GM23338 (cell line): ENCODE measurements at regions not wholly inside any gene's neighbourhood (a gene's known extent, or its start where the extent isn't known, plus 50 kb on each side); places are given as distances from the start of the nearest gene placed in this dataset.
A peak's percentile ranks its signal among the peaks of the same experiment; 100 is the strongest.

Source experiments
- ATAC-seq: fragments of 200-7000 bp; cut with Tn5 transposase; 3 replicates; pipeline ENCODE4 v1.9.1; 2020
- DNase-seq: peaks from one replicate; pipeline ENCODE4 v3.0.0-alpha.2; 2015; ENCODE audit warnings: low spot score
- H2AFZ ChIP-seq: fragments of 200-600 bp; sonication (generic); 2 replicates; pipeline ENCODE4 v1.8.0; 2016; ENCODE audit warnings: antibody characterized with exemption, mild to moderate bottlenecking, moderate library complexity
- H3F3A ChIP-seq: fragments of 200-600 bp; sonication (generic); replicated peaks from 2 replicates; pipeline ENCODE4 v1.8.0; 2017; ENCODE audit warnings: antibody characterized with exemption, mixed run types, low read depth
- H3K27ac ChIP-seq: fragments of 200-600 bp; sonication (generic); 2 replicates; pipeline ENCODE4 v1.6.1; 2016; ENCODE audit warnings: low read depth
- H3K27me3 ChIP-seq: fragments of 200-600 bp; sonication (generic); 2 replicates; pipeline ENCODE4 v1.8.0; 2016; ENCODE audit warnings: mild to moderate bottlenecking, mixed run types, moderate library complexity; ENCODE audit not compliant: insufficient read depth
- H3K36me3 ChIP-seq: fragments of 200-600 bp; sonication (generic); 2 replicates; pipeline ENCODE4 v1.8.0; 2016; ENCODE audit warnings: mild to moderate bottlenecking; ENCODE audit not compliant: insufficient read depth
- H3K4me1 ChIP-seq: fragments of 200-600 bp; sonication (generic); 2 replicates; pipeline ENCODE4 v1.8.0; 2016; ENCODE audit warnings: mild to moderate bottlenecking, moderate library complexity; ENCODE audit not compliant: insufficient read depth
- H3K4me2 ChIP-seq: fragments of 200-600 bp; sonication (generic); 2 replicates; pipeline ENCODE4 v1.7.1; 2017; ENCODE audit warnings: mixed run types
- H3K4me3 ChIP-seq: fragments of 200-600 bp; sonication (generic); 2 replicates; pipeline ENCODE4 v1.6.1; 2016; ENCODE audit warnings: mixed run types
- H3K79me2 ChIP-seq: fragments of 200-600 bp; sonication (generic); replicated peaks from 2 replicates; pipeline ENCODE4 v1.8.0; 2017; ENCODE audit warnings: mild to moderate bottlenecking; ENCODE audit not compliant: insufficient read depth
- H3K9me2 ChIP-seq: fragments of 200-600 bp; sonication (generic); 2 replicates; pipeline ENCODE4 v1.8.0; 2017; ENCODE audit not compliant: insufficient read depth
- H4K20me1 ChIP-seq: fragments of 200-600 bp; sonication (generic); replicated peaks from 2 replicates; pipeline ENCODE4 v1.8.0; 2017; ENCODE audit warnings: mild to moderate bottlenecking; ENCODE audit not compliant: insufficient read depth
- H3K27ac Mint-ChIP-seq: 2 replicates; pipeline ENCODE4 v1.8.0; 2020; ENCODE audit warnings: inconsistent platforms, mild to moderate bottlenecking, moderate library complexity, mixed read lengths
- H3K27me3 Mint-ChIP-seq: 3 replicates; pipeline ENCODE4 v1.8.0; 2022; ENCODE audit warnings: low read depth, mild to moderate bottlenecking, moderate library complexity, mixed read lengths, inconsistent platforms; ENCODE audit not compliant: insufficient read depth, poor library complexity
- H3K36me3 Mint-ChIP-seq: 3 replicates; pipeline ENCODE4 v1.8.0; 2021; ENCODE audit warnings: low read depth, mild to moderate bottlenecking, inconsistent platforms, moderate library complexity, mixed read lengths
- H3K4me1 Mint-ChIP-seq: 3 replicates; pipeline ENCODE4 v1.8.0; 2020; ENCODE audit warnings: mild to moderate bottlenecking, inconsistent platforms, mixed read lengths
- H3K4me3 Mint-ChIP-seq: 3 replicates; pipeline ENCODE4 v1.8.0; 2021; ENCODE audit warnings: moderate library complexity, mild to moderate bottlenecking, inconsistent platforms, mixed read lengths
- H3K9me3 Mint-ChIP-seq: 3 replicates; pipeline ENCODE4 v1.8.0; 2020; ENCODE audit warnings: moderate library complexity, mild to moderate bottlenecking, inconsistent platforms, mixed read lengths
- CREB1 ChIP-seq: fragments of 250-450 bp; sonication (Bioruptor Pico); IDR thresholded peaks from 2 replicates; pipeline ENCODE4 v1.5.0; 2020; ENCODE audit warnings: low read depth, mild to moderate bottlenecking, moderate library complexity
- EZH2 ChIP-seq: fragments of 200-600 bp; sonication (generic); IDR thresholded peaks from one replicate; pipeline ENCODE4 v1.8.0; 2017; ENCODE audit warnings: antibody characterized with exemption, mild to moderate bottlenecking, low read depth; ENCODE audit not compliant: unreplicated experiment
- JUNB ChIP-seq: IDR thresholded peaks from one replicate; pipeline ENCODE4 v1.6.1; 2016; ENCODE audit warnings: antibody characterized with exemption; ENCODE audit not compliant: unreplicated experiment
- NANOG ChIP-seq: IDR thresholded peaks from 2 replicates; pipeline ENCODE4 v1.6.1; 2016; ENCODE audit warnings: antibody characterized with exemption, borderline replicate concordance
- POLR2AphosphoS5 ChIP-seq: IDR thresholded peaks from 2 replicates; pipeline ENCODE4 v1.6.1; 2016; ENCODE audit warnings: antibody characterized with exemption, low read depth
- STAT1 ChIP-seq: IDR thresholded peaks from one replicate; pipeline ENCODE4 v1.6.1; 2016; ENCODE audit warnings: antibody characterized with exemption; ENCODE audit not compliant: unreplicated experiment
- ZNF114 ChIP-seq: fragments of 250-450 bp; sonication (Bioruptor Pico); IDR thresholded peaks from 2 replicates; pipeline ENCODE4 v1.5.0; 2020; ENCODE audit warnings: mild to moderate bottlenecking, moderate library complexity
- ZNF331 ChIP-seq: fragments of 250-450 bp; sonication (Bioruptor Pico); IDR thresholded peaks from 2 replicates; pipeline ENCODE4 v1.5.0; 2020; ENCODE audit warnings: low read depth, mild to moderate bottlenecking, moderate library complexity
- TF ChIP-seq, protein P1 (sequence below), 2 experiments: fragments of 200-600 bp in 1 of 2; sonication (generic) in 1 of 2; conservative IDR thresholded peaks; 2 replicates each; pipeline versions ENCODE4 v1.5.1 to v1.6.1; 2016 to 2017; ENCODE audit warnings: antibody characterized with exemption in 2 of 2, low read depth in 2 of 2, mild to moderate bottlenecking in 2 of 2, moderate library complexity in 1 of 2
- TF ChIP-seq, protein P2 (sequence below): IDR thresholded peaks from 2 replicates; pipeline ENCODE4 v1.6.1; 2016; ENCODE audit warnings: antibody characterized with exemption
- TF ChIP-seq, protein P3 (sequence below): fragments of 250-450 bp; sonication (Bioruptor Pico); IDR thresholded peaks from 2 replicates; pipeline ENCODE4 v1.5.0; 2020; ENCODE audit warnings: mild to moderate bottlenecking, moderate library complexity

DNA sequence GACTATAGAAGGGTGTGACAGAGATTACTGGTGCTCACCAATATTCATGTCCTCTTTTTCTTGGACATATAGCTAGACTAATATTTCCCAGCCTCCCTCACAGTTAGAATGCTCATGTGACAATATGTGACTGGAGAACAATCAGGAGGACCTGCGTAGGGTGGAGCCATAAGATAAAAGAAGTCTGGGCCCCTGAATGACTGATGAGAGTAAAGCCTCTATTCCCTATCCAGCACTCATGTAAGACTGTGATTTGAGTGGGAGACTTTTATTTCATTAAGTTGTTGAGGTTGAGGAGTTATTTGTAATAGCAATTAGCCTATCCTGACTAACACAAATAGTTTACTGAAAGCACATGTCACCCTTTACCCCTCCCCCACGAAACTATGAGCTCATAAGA, 1247.1 kb upstream of the TENM4 start (continued):
- TF ChIP-seq, protein P1, sequence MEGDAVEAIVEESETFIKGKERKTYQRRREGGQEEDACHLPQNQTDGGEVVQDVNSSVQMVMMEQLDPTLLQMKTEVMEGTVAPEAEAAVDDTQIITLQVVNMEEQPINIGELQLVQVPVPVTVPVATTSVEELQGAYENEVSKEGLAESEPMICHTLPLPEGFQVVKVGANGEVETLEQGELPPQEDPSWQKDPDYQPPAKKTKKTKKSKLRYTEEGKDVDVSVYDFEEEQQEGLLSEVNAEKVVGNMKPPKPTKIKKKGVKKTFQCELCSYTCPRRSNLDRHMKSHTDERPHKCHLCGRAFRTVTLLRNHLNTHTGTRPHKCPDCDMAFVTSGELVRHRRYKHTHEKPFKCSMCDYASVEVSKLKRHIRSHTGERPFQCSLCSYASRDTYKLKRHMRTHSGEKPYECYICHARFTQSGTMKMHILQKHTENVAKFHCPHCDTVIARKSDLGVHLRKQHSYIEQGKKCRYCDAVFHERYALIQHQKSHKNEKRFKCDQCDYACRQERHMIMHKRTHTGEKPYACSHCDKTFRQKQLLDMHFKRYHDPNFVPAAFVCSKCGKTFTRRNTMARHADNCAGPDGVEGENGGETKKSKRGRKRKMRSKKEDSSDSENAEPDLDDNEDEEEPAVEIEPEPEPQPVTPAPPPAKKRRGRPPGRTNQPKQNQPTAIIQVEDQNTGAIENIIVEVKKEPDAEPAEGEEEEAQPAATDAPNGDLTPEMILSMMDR (conservative IDR thresholded peaks at IDR 0.05; ENCODE audit: low read depth in 2 of 2) = no peak
- TF ChIP-seq POLR2AphosphoS5 (no peak), NANOG (no peak), JUNB (no peak), CREB1 (no peak)
- TF ChIP-seq, protein P2, sequence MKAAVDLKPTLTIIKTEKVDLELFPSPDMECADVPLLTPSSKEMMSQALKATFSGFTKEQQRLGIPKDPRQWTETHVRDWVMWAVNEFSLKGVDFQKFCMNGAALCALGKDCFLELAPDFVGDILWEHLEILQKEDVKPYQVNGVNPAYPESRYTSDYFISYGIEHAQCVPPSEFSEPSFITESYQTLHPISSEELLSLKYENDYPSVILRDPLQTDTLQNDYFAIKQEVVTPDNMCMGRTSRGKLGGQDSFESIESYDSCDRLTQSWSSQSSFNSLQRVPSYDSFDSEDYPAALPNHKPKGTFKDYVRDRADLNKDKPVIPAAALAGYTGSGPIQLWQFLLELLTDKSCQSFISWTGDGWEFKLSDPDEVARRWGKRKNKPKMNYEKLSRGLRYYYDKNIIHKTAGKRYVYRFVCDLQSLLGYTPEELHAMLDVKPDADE = no peak

DNA sequence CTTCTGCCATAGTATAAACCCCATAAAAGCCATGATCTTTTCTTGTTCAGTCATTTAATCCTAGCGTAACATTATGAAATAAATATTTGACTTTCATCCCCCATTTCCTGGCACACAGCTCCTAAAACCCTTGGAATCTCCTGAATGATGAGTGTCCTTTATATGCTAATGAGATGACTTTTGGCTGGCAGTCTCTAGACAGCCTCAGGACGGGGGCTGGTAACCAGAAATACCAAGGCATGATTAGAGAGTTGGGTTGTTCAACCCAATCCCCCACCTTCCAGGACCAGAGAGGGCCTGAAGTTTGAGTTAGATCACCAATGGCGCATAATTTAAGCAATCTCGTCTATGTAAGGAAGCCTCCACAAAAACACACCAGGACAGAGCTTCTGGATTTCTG, 1246.1 kb upstream of the TENM4 start:
- H3F3A ChIP-seq = no peaks in the 10 kb centered on the region
- no peaks in the 10 kb centered on the region for H3K79me2 ChIP-seq
- no peaks in the 10 kb centered on the region for H3K36me3 ChIP-seq
- no peak overlapping the region for H3K27ac ChIP-seq
- H3K36me3 Mint-ChIP-seq = no peaks in the 10 kb centered on the region
- no peaks in the 10 kb centered on the region for H3K4me1 ChIP-seq
- H3K27me3 Mint-ChIP-seq = no peaks in the 10 kb centered on the region
- 0 out of 2 replicates have a peak, but pooled peaks cover 6% of the 10 kb centered on the region for H3K9me2 ChIP-seq
- H3K27me3 ChIP-seq = no peaks in the 10 kb centered on the region
- 0 out of 2 replicates have a peak overlapping the region, but pooled peaks have one; percentile 12 for H3K4me2 ChIP-seq
- ATAC-seq (no peak), DNase-seq (no peak)
- no peak overlapping the region for H3K4me3 Mint-ChIP-seq
- TF ChIP-seq STAT1 (no peak), EZH2 (no peak), NANOG (no peak), ZNF331 (CRISPR knock-in tag) (no peak), POLR2AphosphoS5 (no peak), JUNB (no peak)
- peaks cover 8% of the 10 kb centered on the region; the same call in 2 of the 3 replicates for H3K4me1 Mint-ChIP-seq
- H3K27ac Mint-ChIP-seq = no peak overlapping the region
- H3K4me3 ChIP-seq = no peak overlapping the region
- no peak overlapping the region for H2AFZ ChIP-seq
- no peaks in the 10 kb centered on the region for H4K20me1 ChIP-seq
- H3K9me3 Mint-ChIP-seq = no peaks in the 10 kb centered on the region

DNA sequence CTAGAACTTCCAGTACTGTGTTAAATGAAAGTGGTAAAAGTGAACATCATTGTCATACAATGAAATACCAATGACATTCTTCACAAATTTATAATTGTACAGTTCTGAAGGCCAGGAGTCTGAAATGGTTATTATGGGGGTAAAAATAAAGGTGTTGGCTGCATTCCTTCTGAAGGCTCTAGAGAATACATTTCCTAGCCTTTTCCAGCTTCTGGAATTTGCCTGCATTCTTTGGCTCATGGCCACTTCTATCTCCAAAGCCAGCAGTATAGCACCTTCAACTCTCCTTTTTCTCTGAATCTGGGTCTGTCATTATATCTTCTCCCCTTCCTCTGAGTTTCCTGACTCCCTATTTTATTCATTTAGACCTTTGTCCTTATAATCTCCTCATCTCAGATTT, 1232.7 kb upstream of the TENM4 start:
- Mint-ChIP-seq H3K4me1 (no peaks in the 10 kb centered on the region), H3K9me3 (peaks cover 2% of the 10 kb centered on the region; the same call in 2 of the 3 replicates), H3K27ac (no peak overlapping the region), H3K27me3 (peaks cover 1% of the 10 kb centered on the region), H3K36me3 (peaks cover 2% of the 10 kb centered on the region; the same call in 1 of the 3 replicates), H3K4me3 (no peak overlapping the region)
- H3K4me3 ChIP-seq = no peak overlapping the region
- H3F3A ChIP-seq = no peaks in the 10 kb centered on the region
- H3K4me1 ChIP-seq = no peaks in the 10 kb centered on the region
- ATAC-seq = no peak
- H3K27ac ChIP-seq = no peak overlapping the region
- H3K27me3 ChIP-seq = no peaks in the 10 kb centered on the region
- no peak for DNase-seq
- no peaks in the 10 kb centered on the region for H3K9me2 ChIP-seq
- no peak overlapping the region for H3K4me2 ChIP-seq
- no peaks in the 10 kb centered on the region for H4K20me1 ChIP-seq
- no peaks in the 10 kb centered on the region for H3K79me2 ChIP-seq
- H2AFZ ChIP-seq = no peak overlapping the region
- H3K36me3 ChIP-seq = no peaks in the 10 kb centered on the region
- TF ChIP-seq STAT1 = no peak
- TF ChIP-seq NANOG = no peak
- no peak for TF ChIP-seq ZNF331 (CRISPR knock-in tag)
- TF ChIP-seq EZH2 = no peak
- TF ChIP-seq, protein P3, sequence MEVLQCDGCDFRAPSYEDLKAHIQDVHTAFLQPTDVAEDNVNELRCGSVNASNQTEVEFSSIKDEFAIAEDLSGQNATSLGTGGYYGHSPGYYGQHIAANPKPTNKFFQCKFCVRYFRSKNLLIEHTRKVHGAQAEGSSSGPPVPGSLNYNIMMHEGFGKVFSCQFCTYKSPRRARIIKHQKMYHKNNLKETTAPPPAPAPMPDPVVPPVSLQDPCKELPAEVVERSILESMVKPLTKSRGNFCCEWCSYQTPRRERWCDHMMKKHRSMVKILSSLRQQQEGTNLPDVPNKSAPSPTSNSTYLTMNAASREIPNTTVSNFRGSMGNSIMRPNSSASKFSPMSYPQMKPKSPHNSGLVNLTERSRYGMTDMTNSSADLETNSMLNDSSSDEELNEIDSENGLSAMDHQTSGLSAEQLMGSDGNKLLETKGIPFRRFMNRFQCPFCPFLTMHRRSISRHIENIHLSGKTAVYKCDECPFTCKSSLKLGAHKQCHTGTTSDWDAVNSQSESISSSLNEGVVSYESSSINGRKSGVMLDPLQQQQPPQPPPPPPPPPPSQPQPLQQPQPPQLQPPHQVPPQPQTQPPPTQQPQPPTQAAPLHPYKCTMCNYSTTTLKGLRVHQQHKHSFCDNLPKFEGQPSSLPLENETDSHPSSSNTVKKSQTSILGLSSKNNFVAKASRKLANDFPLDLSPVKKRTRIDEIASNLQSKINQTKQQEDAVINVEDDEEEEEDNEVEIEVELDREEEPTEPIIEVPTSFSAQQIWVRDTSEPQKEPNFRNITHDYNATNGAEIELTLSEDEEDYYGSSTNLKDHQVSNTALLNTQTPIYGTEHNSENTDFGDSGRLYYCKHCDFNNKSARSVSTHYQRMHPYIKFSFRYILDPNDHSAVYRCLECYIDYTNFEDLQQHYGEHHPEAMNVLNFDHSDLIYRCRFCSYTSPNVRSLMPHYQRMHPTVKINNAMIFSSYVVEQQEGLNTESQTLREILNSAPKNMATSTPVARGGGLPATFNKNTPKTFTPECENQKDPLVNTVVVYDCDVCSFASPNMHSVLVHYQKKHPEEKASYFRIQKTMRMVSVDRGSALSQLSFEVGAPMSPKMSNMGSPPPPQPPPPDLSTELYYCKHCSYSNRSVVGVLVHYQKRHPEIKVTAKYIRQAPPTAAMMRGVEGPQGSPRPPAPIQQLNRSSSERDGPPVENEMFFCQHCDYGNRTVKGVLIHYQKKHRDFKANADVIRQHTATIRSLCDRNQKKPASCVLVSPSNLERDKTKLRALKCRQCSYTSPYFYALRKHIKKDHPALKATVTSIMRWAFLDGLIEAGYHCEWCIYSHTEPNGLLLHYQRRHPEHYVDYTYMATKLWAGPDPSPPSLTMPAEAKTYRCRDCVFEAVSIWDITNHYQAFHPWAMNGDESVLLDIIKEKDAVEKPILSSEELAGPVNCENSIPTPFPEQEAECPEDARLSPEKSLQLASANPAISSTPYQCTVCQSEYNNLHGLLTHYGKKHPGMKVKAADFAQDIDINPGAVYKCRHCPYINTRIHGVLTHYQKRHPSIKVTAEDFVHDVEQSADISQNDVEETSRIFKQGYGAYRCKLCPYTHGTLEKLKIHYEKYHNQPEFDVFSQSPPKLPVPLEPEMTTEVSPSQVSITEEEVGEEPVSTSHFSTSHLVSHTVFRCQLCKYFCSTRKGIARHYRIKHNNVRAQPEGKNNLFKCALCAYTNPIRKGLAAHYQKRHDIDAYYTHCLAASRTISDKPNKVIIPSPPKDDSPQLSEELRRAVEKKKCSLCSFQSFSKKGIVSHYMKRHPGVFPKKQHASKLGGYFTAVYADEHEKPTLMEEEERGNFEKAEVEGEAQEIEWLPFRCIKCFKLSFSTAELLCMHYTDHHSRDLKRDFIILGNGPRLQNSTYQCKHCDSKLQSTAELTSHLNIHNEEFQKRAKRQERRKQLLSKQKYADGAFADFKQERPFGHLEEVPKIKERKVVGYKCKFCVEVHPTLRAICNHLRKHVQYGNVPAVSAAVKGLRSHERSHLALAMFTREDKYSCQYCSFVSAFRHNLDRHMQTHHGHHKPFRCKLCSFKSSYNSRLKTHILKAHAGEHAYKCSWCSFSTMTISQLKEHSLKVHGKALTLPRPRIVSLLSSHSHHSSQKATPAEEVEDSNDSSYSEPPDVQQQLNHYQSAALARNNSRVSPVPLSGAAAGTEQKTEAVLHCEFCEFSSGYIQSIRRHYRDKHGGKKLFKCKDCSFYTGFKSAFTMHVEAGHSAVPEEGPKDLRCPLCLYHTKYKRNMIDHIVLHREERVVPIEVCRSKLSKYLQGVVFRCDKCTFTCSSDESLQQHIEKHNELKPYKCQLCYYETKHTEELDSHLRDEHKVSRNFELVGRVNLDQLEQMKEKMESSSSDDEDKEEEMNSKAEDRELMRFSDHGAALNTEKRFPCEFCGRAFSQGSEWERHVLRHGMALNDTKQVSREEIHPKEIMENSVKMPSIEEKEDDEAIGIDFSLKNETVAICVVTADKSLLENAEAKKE = no peak
- TF ChIP-seq ZNF114 = no peak
